ENCODE measurements at regions not wholly inside any gene's neighbourhood (a gene's known extent, or its start where the extent isn't known, plus 50 kb on each side); places are given as distances from the start of the nearest gene placed in this dataset.

DNA sequence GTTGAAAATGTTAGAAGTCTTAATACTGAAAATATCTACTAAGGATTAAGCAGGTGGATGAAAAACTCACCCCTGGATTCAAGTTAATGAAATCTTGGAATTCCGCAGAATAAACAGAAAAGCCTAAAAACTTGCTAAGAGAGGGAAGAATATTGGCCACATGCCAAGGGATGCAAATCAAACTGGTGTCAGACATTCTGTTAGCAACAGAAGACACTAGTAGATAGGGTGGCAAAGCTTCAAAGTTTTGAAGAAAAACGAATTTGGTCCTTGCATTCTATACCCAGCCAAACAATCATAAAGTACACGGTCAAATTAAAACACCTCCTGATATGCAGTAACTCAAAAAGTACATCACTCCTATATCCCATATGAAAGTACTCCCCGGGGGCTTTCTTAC lies 77.1 kb upstream of the ADTRP start:
- no peak overlapping the region for H3K4me3 ChIP-seq (ENCODE audit: low read depth, low read length)
- TF ChIP-seq, protein P1, sequence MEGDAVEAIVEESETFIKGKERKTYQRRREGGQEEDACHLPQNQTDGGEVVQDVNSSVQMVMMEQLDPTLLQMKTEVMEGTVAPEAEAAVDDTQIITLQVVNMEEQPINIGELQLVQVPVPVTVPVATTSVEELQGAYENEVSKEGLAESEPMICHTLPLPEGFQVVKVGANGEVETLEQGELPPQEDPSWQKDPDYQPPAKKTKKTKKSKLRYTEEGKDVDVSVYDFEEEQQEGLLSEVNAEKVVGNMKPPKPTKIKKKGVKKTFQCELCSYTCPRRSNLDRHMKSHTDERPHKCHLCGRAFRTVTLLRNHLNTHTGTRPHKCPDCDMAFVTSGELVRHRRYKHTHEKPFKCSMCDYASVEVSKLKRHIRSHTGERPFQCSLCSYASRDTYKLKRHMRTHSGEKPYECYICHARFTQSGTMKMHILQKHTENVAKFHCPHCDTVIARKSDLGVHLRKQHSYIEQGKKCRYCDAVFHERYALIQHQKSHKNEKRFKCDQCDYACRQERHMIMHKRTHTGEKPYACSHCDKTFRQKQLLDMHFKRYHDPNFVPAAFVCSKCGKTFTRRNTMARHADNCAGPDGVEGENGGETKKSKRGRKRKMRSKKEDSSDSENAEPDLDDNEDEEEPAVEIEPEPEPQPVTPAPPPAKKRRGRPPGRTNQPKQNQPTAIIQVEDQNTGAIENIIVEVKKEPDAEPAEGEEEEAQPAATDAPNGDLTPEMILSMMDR (IDR thresholded peaks at IDR 0.05; ENCODE audit: borderline replicate concordance, insufficient read depth, low read depth, low read length), result no peak

DNA sequence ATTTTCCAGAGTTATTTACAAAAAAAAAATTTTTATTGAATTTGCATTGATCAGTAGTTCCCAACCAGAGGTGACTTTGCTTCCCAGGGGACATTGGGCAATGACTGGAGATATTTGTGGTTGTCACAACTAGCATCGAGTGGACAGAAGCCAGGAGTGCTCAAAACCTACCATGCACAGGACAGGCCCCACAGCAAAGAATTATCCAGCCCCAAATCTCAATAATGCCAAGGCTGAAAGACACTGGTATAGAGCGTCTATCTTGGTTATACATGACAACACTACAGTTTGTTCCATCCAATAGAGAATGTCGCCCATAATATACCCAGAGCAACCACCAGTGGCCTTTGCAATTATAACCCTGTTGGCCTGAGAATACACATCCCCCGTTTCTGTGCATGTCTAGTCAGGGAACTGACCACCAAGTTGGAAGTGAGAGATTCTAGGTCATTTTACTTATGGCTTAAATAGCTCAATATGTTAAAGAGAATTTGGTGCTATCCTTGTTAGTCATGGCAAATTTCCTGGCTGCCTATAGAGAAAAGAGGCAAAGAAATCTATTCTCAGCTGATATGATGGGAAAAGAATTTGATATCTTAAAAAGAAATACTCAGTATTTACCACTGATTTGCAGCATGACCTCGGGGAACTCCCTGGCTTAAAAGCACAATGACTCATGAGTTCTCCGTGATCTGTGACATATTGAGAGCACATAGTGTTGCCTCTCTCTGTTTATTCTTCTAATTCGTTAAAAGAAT lies 76.0 kb upstream of the ADTRP start:
- TF ChIP-seq, protein P1 (IDR thresholded peaks at IDR 0.05; ENCODE audit: borderline replicate concordance, insufficient read depth, low read depth, low read length), result no peak
- H3K4me3 ChIP-seq (ENCODE audit: low read depth, low read length), result no peak overlapping the region

DNA sequence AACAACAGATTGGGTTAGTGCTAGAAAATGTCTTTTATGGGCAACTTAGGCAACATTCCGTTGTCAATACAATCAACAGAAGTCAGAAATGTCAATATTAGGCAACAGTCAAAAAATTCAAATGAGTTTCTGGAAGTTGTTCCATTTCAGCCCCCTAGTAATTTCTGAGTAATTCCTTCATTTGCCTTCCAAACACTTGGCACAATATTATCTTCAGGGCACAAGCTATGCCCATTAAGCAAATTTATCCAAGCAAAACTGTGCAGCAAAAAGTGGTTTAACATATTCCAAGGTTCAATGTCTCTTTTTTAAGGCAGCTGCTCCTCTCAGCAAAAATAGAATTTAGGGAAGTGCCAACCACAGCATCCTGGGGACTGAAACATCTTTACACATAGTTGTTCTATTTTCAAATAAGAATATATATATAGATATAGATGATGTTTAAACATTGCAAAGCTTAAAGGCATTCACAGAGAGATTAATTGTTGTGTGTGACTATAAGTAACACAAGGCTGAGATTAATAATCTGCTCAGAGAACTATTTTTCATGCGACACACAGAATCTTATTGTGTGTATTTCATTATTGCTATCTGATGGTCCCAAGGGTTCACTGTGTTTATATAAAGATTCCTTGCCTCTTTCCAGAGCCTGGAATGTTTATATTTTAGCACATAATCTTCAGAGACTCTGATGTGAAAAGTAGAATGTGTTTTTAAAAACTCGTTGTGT lies 75.2 kb upstream of the ADTRP start:
- TF ChIP-seq, protein P1 (IDR thresholded peaks at IDR 0.05; ENCODE audit: borderline replicate concordance, insufficient read depth, low read depth, low read length), result no peak
- H3K4me3 ChIP-seq (ENCODE audit: low read depth, low read length), result no peak overlapping the region

DNA sequence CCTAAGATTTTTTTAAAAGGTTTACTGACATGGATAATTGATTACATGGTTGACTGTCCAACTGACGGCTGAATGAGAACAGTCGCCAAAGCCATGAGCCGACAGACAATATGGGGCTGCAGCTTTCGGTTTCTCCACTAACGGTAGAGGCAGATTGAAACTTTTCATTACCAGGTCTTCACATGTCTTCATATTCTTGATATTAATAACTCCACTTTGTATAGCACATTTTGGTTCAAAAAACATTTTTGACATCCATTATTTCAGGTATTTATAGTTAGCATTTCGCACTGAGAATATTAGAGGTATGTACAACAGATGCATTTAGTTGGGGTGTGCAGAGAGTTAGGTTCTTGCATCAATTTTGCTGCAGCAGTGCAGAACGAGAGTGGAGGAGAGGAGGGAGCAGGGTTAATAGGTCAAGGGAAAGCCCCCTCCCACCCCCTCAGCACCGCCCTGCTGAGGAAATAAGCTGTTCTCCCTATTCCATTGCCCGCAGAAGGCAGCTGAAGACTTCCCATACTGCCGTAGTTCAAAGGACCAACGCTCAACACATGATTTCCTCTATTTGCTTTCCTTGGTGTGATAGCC lies 73.6 kb upstream of the ADTRP start:
- no peak overlapping the region for H3K4me3 ChIP-seq (ENCODE audit: low read depth, low read length)
- TF ChIP-seq, protein P1 (IDR thresholded peaks at IDR 0.05; ENCODE audit: borderline replicate concordance, insufficient read depth, low read depth, low read length), result no peak

DNA sequence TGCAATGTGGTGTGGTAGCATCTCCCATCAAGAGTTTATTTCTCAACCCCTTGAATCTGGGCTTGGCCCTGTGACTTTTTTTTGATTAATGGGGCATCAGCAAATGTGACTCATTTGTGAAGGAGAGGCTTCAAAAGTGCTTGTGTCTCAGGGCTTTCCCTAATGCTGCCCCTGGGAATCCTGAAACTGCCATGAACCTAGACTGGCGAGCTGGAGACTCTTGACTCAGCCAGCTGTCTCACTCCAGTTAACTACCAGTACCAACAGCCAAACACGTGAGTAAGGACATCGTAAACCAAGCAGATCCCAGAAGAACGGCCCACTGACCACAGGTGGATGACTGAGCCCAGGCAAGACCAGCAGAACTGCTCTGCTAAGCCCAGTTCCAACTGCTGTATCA lies 72.8 kb upstream of the ADTRP start:
- no peak overlapping the region for H3K4me3 ChIP-seq (ENCODE audit: low read depth, low read length)
- TF ChIP-seq, protein P1 (IDR thresholded peaks at IDR 0.05; ENCODE audit: borderline replicate concordance, insufficient read depth, low read depth, low read length), result no peak

DNA sequence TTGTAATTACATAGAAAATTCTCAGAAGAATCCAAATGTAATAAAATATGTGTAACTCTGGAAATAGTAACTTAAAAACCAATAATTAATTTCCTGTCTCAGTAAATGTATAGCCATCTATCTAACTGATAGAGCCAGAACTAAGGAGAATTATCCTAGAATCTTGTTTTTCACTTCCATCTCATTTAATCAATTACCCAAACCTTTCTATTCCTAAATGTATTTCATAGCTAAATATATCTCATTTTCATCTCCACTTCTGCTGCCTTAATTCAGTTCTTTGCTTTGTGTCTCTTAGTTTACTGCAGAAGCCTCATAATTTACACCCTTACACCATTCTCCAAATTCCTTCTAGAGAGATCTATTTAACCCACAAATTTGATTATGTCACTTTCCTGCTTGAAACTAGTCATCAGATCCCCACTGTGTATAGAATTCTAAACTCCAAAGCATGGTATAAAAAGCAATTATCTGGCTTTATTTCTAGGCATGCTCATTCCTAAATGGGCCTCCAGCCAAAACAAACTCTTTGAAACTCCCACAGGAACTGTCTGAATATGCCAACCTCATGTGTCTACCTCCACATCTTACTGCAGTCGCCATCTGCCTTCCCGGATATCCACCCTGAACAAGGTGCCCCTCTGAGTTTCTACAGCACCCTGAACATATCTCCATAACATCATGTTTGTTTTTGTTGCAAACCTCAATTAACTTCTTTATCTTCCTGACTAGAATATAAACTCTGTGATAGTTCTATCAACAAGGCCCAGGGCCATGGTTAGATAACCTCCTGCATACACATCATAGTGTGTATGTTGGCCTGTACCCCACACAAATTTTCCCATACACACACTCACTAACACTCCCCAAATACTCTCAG lies 70.5 kb upstream of the ADTRP start:
- no peak overlapping the region for H3K4me3 ChIP-seq (ENCODE audit: low read depth, low read length)
- TF ChIP-seq, protein P1 (IDR thresholded peaks at IDR 0.05; ENCODE audit: borderline replicate concordance, insufficient read depth, low read depth, low read length), result no peak
